Pancreas (tissue), 10 donors: ENCODE measurements at regions not wholly inside any gene's neighbourhood (a gene's known extent, or its start where the extent isn't known, plus 50 kb on each side); places are given as distances from the start of the nearest gene placed in this dataset.
"Not testable (repeated sequence)": the region's sequence is repeated elsewhere in the genome, so short reads cannot be mapped to it uniquely, and the experiment has no call there.

Source experiments
- ATAC-seq, 4 donors: fragments of 200-7000 bp; cut with Tn5 transposase; one replicate each; pipeline versions ENCODE4 v1.8.0 to v1.9.1; 2020; ENCODE audit warnings: mild to moderate bottlenecking in 4 of 4, moderate library complexity in 4 of 4
- DNase-seq, 6 donors: peaks; one replicate each; pipeline ENCODE4 v3.0.0-alpha.2; 2020
- FAIRE-seq: peaks from 2 replicates; lab custom pipeline; 2012; peaks lifted over from hg19 to GRCh38; lab: Jason Lieb, UNC
- H3K27ac ChIP-seq, 4 donors: fragments of 200-600 bp; sonication (generic); 1 replicate in 3 of 4; 2 replicates in 1 of 4; pipeline versions ENCODE4 v1.5.0 to v1.8.0; 2020
- H3K27me3 ChIP-seq, 4 donors: fragments of 200-600 bp; one replicate each; pipeline ENCODE4 v1.8.0; 2021
- H3K36me3 ChIP-seq, 3 donors: fragments of 200-600 bp; sonication (generic) in 1 of 3; one replicate each; pipeline versions ENCODE4 v1.5.0 to v1.8.0; 2020 to 2021
- H3K4me1 ChIP-seq, 3 donors: fragments of 200-600 bp; one replicate each; pipeline ENCODE4 v1.8.0; 2021
- H3K4me3 ChIP-seq, 4 donors: fragments of 200-600 bp; sonication (generic) in 2 of 4; one replicate each; pipeline versions ENCODE4 v1.5.0 to v1.8.0; 2020 to 2021
- H3K9me3 ChIP-seq, 4 donors: fragments of 200-600 bp; one replicate each; pipeline ENCODE4 v1.8.0; 2021
- WGBS, 2 donors: extraction: QIAGEN DNeasy Blood & Tissue Kit; methylation state at CpG; one replicate each; pipeline ENCODE4 v1.1.7; 2013; 5-methylcytosine and 5-hydroxymethylcytosine counted together
- intact Hi-C, 3 donors: fragments of 100-400 bp; cut with DNase I; formaldehyde crosslinking; loops; one replicate each; pipeline versions ENCODE4 v1.11.1 to v1.14.2; 2022
- TF ChIP-seq, protein P1 (sequence below), 4 donors: fragments of 200-600 bp; sonication (generic) in 3 of 4; IDR thresholded peaks; one replicate each; pipeline versions ENCODE4 v1.5.0 to v1.8.0; 2021; ENCODE audit warnings: antibody characterized with exemption in 4 of 4
- donor health status: healthy with polysubstance abuse.
- donor health status: DM: no; HTN: no; CAD: no; lungs with moderate emphysema.
- donor health status: DM: no; HTN: no; CAD: no.
- donor health status: control.
- donor health status: control.
- donor health status: Bipolar disorder and iron deficiency.
- donor health status: DM: yes; HTN: yes; CAD: no.
- donor health status: DM: no; HTN: no; CAD: no.
- donor health status: DM: no; HTN: no; CAD: no.
- donor health status: DM: yes; HTN: yes; CAD: no.

DNA sequence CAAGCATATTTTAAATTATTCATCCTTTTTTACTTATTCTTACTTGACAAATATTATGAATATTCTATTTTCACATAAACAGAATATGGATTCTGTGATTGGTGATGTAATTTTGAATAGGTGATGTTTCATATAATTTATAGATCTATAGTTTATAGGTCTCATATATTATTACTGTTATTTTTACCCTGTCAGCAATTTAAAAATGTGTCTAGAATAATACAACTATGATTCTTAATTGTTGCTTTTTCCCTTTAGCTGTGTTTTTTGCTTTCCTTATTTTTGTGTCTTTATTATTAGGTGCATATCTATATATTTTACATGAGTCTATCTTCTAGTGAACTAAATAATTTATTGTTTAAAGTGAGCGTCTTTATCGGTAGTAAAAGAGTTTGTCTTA is 226.7 kb upstream of the FSIP2 start:
- intact Hi-C loops = no loop called here
- Histone ChIP-seq H3K36me3 (no peaks in the 10 kb centered on the region), H3K27me3 (no peaks in the 10 kb centered on the region), H3K4me1 (no peaks in the 10 kb centered on the region), H3K9me3 (no peaks in the 10 kb centered on the region), H3K27ac (no peak overlapping the region), H3K4me3 (no peak overlapping the region)
- FAIRE-seq = no peak
- 92 to 98% methylated on average over 2 of the region's 2 CpGs for WGBS, 2 donors
- TF ChIP-seq, protein P1, sequence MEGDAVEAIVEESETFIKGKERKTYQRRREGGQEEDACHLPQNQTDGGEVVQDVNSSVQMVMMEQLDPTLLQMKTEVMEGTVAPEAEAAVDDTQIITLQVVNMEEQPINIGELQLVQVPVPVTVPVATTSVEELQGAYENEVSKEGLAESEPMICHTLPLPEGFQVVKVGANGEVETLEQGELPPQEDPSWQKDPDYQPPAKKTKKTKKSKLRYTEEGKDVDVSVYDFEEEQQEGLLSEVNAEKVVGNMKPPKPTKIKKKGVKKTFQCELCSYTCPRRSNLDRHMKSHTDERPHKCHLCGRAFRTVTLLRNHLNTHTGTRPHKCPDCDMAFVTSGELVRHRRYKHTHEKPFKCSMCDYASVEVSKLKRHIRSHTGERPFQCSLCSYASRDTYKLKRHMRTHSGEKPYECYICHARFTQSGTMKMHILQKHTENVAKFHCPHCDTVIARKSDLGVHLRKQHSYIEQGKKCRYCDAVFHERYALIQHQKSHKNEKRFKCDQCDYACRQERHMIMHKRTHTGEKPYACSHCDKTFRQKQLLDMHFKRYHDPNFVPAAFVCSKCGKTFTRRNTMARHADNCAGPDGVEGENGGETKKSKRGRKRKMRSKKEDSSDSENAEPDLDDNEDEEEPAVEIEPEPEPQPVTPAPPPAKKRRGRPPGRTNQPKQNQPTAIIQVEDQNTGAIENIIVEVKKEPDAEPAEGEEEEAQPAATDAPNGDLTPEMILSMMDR (IDR thresholded peaks at IDR 0.05) = no peak
- no peak for DNase-seq
- ATAC-seq = no peak

DNA sequence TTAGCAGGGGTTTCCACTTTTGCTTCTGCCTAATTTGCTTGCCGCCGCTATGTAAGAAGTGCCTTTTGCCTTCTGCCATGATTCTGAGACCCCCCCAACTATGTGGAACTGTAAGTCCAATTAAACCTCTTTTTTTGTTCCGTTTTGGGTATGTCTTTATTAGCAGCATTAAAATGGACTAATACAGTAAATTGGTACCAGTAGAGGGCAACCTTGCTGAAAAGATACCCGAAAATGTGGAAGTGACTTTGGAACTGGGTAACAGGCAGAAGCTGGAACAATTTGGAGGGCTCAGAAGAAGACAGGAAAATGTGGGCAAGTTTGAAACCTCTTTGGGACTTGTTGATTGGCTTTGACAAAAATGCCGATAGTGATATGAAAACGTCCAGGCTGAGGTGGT is 216.1 kb upstream of the FSIP2 start:
- Histone ChIP-seq H3K27ac (no peak overlapping the region), H3K27me3 (no peaks in the 10 kb centered on the region), H3K4me3 (no peak overlapping the region), H3K9me3 (no peaks in the 10 kb centered on the region), H3K4me1 (no peaks in the 10 kb centered on the region), H3K36me3 (no peaks in the 10 kb centered on the region)
- DNase-seq (no peak), ATAC-seq (no peak), FAIRE-seq (no peak)
- WGBS, 2 donors = 65 to 74% methylated on average over 6 of the region's 6 CpGs
- intact Hi-C loops = no loop called here
- TF ChIP-seq, protein P1 (IDR thresholded peaks at IDR 0.05) = no peak

DNA sequence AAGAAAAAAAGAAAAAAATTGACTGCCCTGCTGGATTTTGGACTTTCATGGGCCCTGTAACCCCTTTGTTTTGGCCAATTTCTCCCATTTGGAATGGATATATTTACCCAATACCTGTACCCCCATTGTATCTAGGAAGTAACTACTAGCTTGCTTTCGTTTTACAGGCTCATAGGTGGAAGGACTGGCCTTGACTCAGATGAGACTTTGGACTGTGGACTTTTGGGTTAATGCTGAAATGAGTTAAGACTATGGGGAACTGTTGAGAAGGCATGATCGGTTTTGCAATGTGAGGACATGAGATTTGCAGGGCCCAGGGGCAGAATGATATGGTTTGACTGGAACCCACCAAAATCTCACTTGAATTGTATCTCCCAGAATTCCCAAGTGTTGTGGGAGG is 214.4 kb upstream of the FSIP2 start:
- DNase-seq, ATAC-seq, FAIRE-seq, H3K4me3 ChIP-seq, intact Hi-C loops, H3K27ac ChIP-seq, H3K36me3 ChIP-seq, H3K27me3 ChIP-seq, H3K4me1 ChIP-seq, H3K9me3 ChIP-seq: not testable (repeated sequence)
- 58 to 77% methylated on average over 2 of the region's 2 CpGs for WGBS, 2 donors

DNA sequence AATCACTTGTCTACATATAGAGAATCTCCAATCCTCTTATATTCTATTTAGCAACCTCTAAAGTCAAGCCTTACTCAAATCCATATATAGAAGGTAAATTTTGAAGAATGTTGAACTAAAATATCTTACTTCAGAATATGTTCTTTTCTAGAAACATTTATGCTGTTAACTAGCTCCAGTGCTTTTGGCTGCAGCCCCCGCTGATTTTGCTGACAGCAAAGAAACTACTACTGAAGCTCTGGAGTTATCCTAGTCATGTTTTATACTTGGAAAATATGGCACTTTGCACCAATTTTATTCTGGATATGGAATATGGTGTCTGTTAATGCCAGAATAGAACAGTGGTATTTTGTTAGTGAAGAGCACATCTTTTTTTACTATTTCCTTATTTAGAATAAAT is 212.4 kb upstream of the FSIP2 start:
- TF ChIP-seq, protein P1 (IDR thresholded peaks at IDR 0.05) = no peak
- Histone ChIP-seq H3K4me3 (no peak overlapping the region), H3K4me1 (no peaks in the 10 kb centered on the region), H3K36me3 (no peaks in the 10 kb centered on the region), H3K27me3 (no peaks in the 10 kb centered on the region), H3K9me3 (no peaks in the 10 kb centered on the region), H3K27ac (no peak overlapping the region)
- FAIRE-seq = no peak
- DNase-seq = no peak
- intact Hi-C loops = no loop called here
- WGBS, 2 donors = 87 to 92% methylated on average over 1 of the region's 1 CpG
- ATAC-seq = no peak

DNA sequence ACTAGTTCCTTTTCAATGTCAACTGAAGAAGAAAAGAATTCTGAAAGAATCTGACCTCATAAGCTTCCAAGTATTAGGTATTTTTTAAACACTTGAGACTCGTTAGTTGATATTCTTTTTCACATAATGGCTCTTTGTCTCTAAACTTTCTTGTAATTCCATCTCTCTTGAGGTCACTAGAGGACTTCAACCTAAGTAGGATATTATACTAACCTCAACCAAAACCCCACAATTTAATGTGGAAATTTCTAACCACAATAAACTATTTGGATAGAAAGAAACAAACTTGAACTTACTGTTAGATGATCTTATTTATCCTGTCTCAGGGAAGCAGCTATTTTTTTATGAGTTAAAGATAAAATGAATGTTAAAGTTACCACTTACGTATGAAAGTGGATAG is 206.9 kb upstream of the FSIP2 start:
- H3K27me3 ChIP-seq = no peaks in the 10 kb centered on the region
- DNase-seq = no peak
- TF ChIP-seq, protein P1 (IDR thresholded peaks at IDR 0.05) = no peak
- ATAC-seq = no peak
- no peak for FAIRE-seq
- H3K4me1 ChIP-seq = no peaks in the 10 kb centered on the region
- no peak overlapping the region for H3K27ac ChIP-seq
- WGBS, 2 donors = 73 to 74% methylated on average over 2 of the region's 2 CpGs
- H3K4me3 ChIP-seq = no peak overlapping the region
- H3K36me3 ChIP-seq = no peaks in the 10 kb centered on the region
- intact Hi-C loops = no loop called here
- H3K9me3 ChIP-seq = no peaks in the 10 kb centered on the region

DNA sequence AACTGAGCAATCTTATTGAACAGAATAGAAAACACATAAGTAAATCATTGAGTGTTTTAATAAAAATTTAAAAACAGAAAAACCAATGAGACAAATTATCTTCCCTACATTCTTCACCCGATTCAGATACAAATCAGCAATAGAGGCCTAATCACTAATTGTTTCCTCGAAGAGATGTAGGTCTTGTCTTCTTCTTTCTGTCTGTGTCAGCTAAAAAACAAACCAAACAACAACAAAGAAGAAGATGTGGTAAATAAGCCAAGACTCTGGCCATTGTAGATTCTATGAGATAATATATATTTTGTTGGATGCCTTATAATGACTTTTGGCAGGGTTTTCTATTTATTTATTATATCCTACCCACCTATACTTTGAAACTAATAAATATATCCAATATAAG is 200.9 kb upstream of the FSIP2 start:
- H3K4me3 ChIP-seq = no peak overlapping the region
- no peaks in the 10 kb centered on the region for H3K4me1 ChIP-seq
- FAIRE-seq (no peak), DNase-seq (no peak), ATAC-seq (no peak)
- H3K36me3 ChIP-seq = no peaks in the 10 kb centered on the region
- H3K27ac ChIP-seq = no peak overlapping the region
- H3K9me3 ChIP-seq = no peaks in the 10 kb centered on the region
- intact Hi-C loops = no loop called here
- WGBS, 2 donors = 92 to 95% methylated on average over 2 of the region's 2 CpGs
- no peaks in the 10 kb centered on the region for H3K27me3 ChIP-seq
- TF ChIP-seq, protein P1 (IDR thresholded peaks at IDR 0.05) = no peak
